Panc1 (cell line): ENCODE measurements at regions not wholly inside any gene's neighbourhood (a gene's known extent, or its start where the extent isn't known, plus 50 kb on each side); places are given as distances from the start of the nearest gene placed in this dataset.

ENCODE experiments used
- ATAC-seq: fragments of 200-7000 bp; cut with Tn5 transposase; 2 replicates; pipeline ENCODE4 v1.9.1; 2020; ENCODE audit warnings: mild to moderate bottlenecking, moderate library complexity
- BruUV-seq: library from RNA; stranded (reverse); fragments of 400-500 nt; replicated peaks from 2 replicates; lab custom pipeline; 2021; lab: Mats Ljungman, UMichigan
- CTCF ChIA-PET: fragments of 300-600 bp; sonication (Branson Sonifier 250); formaldehyde crosslinking; loops from one replicate; lab custom pipeline; 2022; ENCODE audit warnings: antibody characterized with exemption; lab: Charles Lee
- POLR2A ChIA-PET: fragments of 300-600 bp; sonication (Branson Sonifier 250); formaldehyde crosslinking; loops from one replicate; lab custom pipeline; 2022; ENCODE audit warnings: antibody characterized with exemption; lab: Charles Lee
- DNase-seq: peaks from one replicate; pipeline ENCODE4 v3.0.0-alpha.2; 2010; ENCODE audit warnings: low read depth, low spot score
- H3K27ac ChIP-seq: 2 replicates; pipeline ENCODE4 v1.5.1; 2011; ENCODE audit warnings: mild to moderate bottlenecking, low read length, inconsistent platforms
- H3K27me3 ChIP-seq: fragments of 200-500 bp; sonication (Bioruptor generic); 2 replicates; pipeline ENCODE4 v1.6.0; 2014; ENCODE audit warnings: low read length, inconsistent platforms; ENCODE audit not compliant: control insufficient read depth, insufficient read depth
- H3K36me3 ChIP-seq: fragments of 200-500 bp; sonication (Bioruptor generic); 2 replicates; pipeline ENCODE4 v1.5.1; 2014; ENCODE audit warnings: inconsistent platforms, mild to moderate bottlenecking, low read length, moderate library complexity; ENCODE audit not compliant: control insufficient read depth, insufficient read depth
- H3K4me1 ChIP-seq: 2 replicates; pipeline ENCODE4 v1.5.1; 2011; ENCODE audit warnings: inconsistent platforms, mild to moderate bottlenecking, low read length, moderate library complexity; ENCODE audit not compliant: control insufficient read depth, insufficient read depth
- H3K4me3 ChIP-seq, 2 experiments: 2 replicates each; pipeline ENCODE4 v1.5.1; 2011 to 2012; ENCODE audit warnings: low read depth in 2 of 2, low read length in 2 of 2, mild to moderate bottlenecking in 2 of 2, inconsistent platforms in 1 of 2, moderate library complexity in 1 of 2
- H3K9me3 ChIP-seq: fragments of 200-500 bp; sonication (Bioruptor generic); 2 replicates; pipeline ENCODE4 v1.5.1; 2014; ENCODE audit warnings: low read depth, mild to moderate bottlenecking, inconsistent platforms, low read length, moderate library complexity; ENCODE audit not compliant: control insufficient read depth, insufficient read depth
- POLR2AphosphoS5 ChIP-seq: IDR thresholded peaks from 2 replicates; pipeline ENCODE4 v1.6.1; 2012; ENCODE audit warnings: mild to moderate bottlenecking, low read depth, low read length, moderate library complexity
- REST ChIP-seq, 2 experiments: IDR thresholded peaks; 2 replicates each; pipeline ENCODE4 v1.6.1; 2011 to 2012; ENCODE audit warnings: low read depth in 2 of 2, control low read depth in 1 of 2, low read length in 1 of 2, mild to moderate bottlenecking in 1 of 2, moderate library complexity in 1 of 2; ENCODE audit not compliant: insufficient read depth in 1 of 2
- SIN3A ChIP-seq: IDR thresholded peaks from 2 replicates; pipeline ENCODE4 v1.6.1; 2012; ENCODE audit warnings: low read depth, mild to moderate bottlenecking, low read length, moderate library complexity, borderline replicate concordance; ENCODE audit not compliant: insufficient read depth
- TCF7L2 ChIP-seq: IDR thresholded peaks from 2 replicates; pipeline ENCODE4 v1.6.1; 2011; ENCODE audit warnings: mild to moderate bottlenecking, low read depth, low read length, inconsistent platforms
- in situ Hi-C: cut with HindIII; loops from 2 replicates; pipeline ENCODE4 v1.10.0; 2016; ENCODE audit warnings: low sequenced_read_pairs, low pct_unique_long_range_greater_than_20kb
- intact Hi-C: fragments of 100-400 bp; cut with micrococcal nuclease; formaldehyde crosslinking; loops from one replicate; pipeline ENCODE4 v1.10.0; 2022; ENCODE audit not compliant: unreplicated experiment
- TF ChIP-seq, protein P1 (sequence below): fragments of 450-650 bp; IDR thresholded peaks from 2 replicates; pipeline ENCODE4 v1.5.1; 2017; ENCODE audit warnings: mild to moderate bottlenecking

- intact Hi-C loops (no loop called here), in situ Hi-C loops (no loop called here)
- Histone ChIP-seq H3K27me3 (no peaks in the 10 kb centered on the region), H3K9me3 (no peaks in the 10 kb centered on the region), H3K36me3 (no peaks in the 10 kb centered on the region), H3K27ac (peak overlapping the region; percentile 48; the same call in 1 of the 2 replicates), H3K4me3 (peak overlapping the region in 1 of 2 experiments; percentile 24; a peak in 1 of 4 replicates), H3K4me1 (peaks cover 4% of the 10 kb centered on the region; the same call in 1 of the 2 replicates)
- peak; percentile 45; the same call in 1 of the 2 replicates for ATAC-seq
- no peak for DNase-seq
- TF ChIP-seq TCF7L2, result peak; percentile 48; the same call in 1 of the 2 replicates
- TF ChIP-seq POLR2AphosphoS5, result no peak
- no TSS peak for BruUV-seq
- POLR2A ChIA-PET, result no interaction called here
- CTCF ChIA-PET, result no interaction called here
Observed at GRCh38 chr13:85528491-85529217, 270.6 kb downstream of the SLITRK6 start.

DNA sequence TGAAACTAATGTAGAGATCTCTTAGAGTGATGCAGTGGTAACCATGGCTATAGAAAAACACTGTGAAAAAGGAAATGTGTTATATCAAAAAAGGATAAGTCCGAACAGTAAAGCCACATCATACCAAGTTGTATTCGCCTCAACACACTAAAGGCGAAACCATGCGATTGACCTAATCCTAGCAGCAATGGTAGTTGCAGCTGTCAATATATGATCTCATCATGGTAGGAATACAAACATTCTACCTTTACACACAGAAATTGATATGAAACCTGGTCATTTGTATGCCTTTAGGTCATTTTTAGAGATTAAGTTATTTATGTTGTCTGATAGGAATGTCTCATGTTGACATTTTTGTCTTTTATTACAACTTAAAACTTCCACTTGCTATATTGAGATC lies 271.9 kb downstream of the SLITRK6 start:
- Histone ChIP-seq H3K9me3 (no peaks in the 10 kb centered on the region), H3K36me3 (no peaks in the 10 kb centered on the region), H3K4me1 (peaks cover 4% of the 10 kb centered on the region; the same call in 1 of the 2 replicates), H3K27ac (no peak overlapping the region; the same call in 1 of the 2 replicates), H3K27me3 (no peaks in the 10 kb centered on the region), H3K4me3 (no peak overlapping the region)
- BruUV-seq, result no TSS peak
- intact Hi-C loops (no loop called here), in situ Hi-C loops (no loop called here)
- POLR2A ChIA-PET, result no interaction called here
- TF ChIP-seq POLR2AphosphoS5 (no peak), TCF7L2 (no peak), SIN3A (no peak), REST (IDR thresholded peaks at IDR 0.05; ENCODE audit: insufficient read depth in 1 of 2, low read depth in 2 of 2, low read length in 1 of 2) (no peak)
- TF ChIP-seq, protein P1, sequence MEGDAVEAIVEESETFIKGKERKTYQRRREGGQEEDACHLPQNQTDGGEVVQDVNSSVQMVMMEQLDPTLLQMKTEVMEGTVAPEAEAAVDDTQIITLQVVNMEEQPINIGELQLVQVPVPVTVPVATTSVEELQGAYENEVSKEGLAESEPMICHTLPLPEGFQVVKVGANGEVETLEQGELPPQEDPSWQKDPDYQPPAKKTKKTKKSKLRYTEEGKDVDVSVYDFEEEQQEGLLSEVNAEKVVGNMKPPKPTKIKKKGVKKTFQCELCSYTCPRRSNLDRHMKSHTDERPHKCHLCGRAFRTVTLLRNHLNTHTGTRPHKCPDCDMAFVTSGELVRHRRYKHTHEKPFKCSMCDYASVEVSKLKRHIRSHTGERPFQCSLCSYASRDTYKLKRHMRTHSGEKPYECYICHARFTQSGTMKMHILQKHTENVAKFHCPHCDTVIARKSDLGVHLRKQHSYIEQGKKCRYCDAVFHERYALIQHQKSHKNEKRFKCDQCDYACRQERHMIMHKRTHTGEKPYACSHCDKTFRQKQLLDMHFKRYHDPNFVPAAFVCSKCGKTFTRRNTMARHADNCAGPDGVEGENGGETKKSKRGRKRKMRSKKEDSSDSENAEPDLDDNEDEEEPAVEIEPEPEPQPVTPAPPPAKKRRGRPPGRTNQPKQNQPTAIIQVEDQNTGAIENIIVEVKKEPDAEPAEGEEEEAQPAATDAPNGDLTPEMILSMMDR, result no peak
- no peak for ATAC-seq
- no peak for DNase-seq
- CTCF ChIA-PET, result interaction anchor here (0.8 kb wide), 1 partner anchor 338 kb away, joined by 6 read pairs; no protein-coding TSS in a partner anchor

DNA sequence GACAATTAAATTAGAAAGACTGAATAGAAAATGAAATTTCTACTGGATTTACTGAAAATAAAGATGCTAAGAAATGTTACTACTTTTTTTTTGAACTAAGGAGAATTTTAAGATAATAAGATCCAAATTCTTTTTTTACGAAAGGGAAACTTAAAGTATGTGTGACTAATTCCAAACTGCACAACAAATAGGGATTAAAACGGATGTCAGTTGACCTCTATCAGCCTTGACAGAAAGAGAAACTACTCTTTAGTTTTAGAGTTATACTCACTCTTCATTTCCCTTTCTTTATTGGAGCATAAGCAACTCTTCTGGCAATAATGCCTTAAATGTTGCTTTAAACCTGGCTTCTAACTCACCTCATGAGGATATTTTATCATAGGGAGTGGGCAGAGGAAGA lies 273.8 kb downstream of the SLITRK6 start:
- POLR2A ChIA-PET, result no interaction called here

More for the DNA sequence above, 273.8 kb downstream of the SLITRK6 start:
- H3K27me3 ChIP-seq, result no peaks in the 10 kb centered on the region
- H3K36me3 ChIP-seq, result no peaks in the 10 kb centered on the region
- BruUV-seq, result no TSS peak
- H3K4me3 ChIP-seq, result no peak overlapping the region
- in situ Hi-C loops, result no loop called here
- CTCF ChIA-PET, result no interaction called here
- ATAC-seq (no peak), DNase-seq (no peak)
- intact Hi-C loops, result no loop called here
- peaks cover 4% of the 10 kb centered on the region; the same call in 1 of the 2 replicates for H3K4me1 ChIP-seq
- no peak overlapping the region; the same call in 1 of the 2 replicates for H3K27ac ChIP-seq
- TF ChIP-seq, protein P1, result no peak
- TF ChIP-seq POLR2AphosphoS5 (no peak), REST (IDR thresholded peaks at IDR 0.05; ENCODE audit: insufficient read depth in 1 of 2, low read depth in 2 of 2, low read length in 1 of 2) (no peak), SIN3A (no peak), TCF7L2 (no peak)
- no peaks in the 10 kb centered on the region for H3K9me3 ChIP-seq
